NB4 (cell line): ENCODE measurements at regions not wholly inside any gene's neighbourhood (a gene's known extent, or its start where the extent isn't known, plus 50 kb on each side); places are given as distances from the start of the nearest gene placed in this dataset.

Source experiments
- CTCF ChIP-seq: IDR thresholded peaks from one replicate; pipeline ENCODE4 v1.5.1; 2012; ENCODE audit warnings: low read depth, low read length
- MYC ChIP-seq: IDR thresholded peaks from 2 replicates; pipeline ENCODE4 v1.6.1; 2011; ENCODE audit warnings: low read depth, low read length
- POLR2A ChIP-seq: IDR thresholded peaks from 2 replicates; pipeline ENCODE4 v1.6.1; 2011; ENCODE audit warnings: mild to moderate bottlenecking; ENCODE audit not compliant: insufficient read length; ENCODE audit errors: extremely low read depth

- TF ChIP-seq CTCF (no peak), POLR2A (no peak), MYC (no peak)
These were observed 153.1 kb downstream of the HSD17B3 start for GRCh38 chr9:96148634-96149532.
